Astrocyte (in vitro differentiated cells and primary cell): ENCODE measurements at regions not wholly inside any gene's neighbourhood (a gene's known extent, or its start where the extent isn't known, plus 50 kb on each side); places are given as distances from the start of the nearest gene placed in this dataset.

ENCODE experiments used
- DNase-seq: peaks from one replicate; pipeline ENCODE4 v3.0.0-alpha.2; 2010; ENCODE audit warnings: low read depth
- FAIRE-seq: peaks from 2 replicates; lab custom pipeline; 2011; peaks lifted over from hg19 to GRCh38; lab: Jason Lieb, UNC
- H2AFZ ChIP-seq: 2 replicates; pipeline ENCODE4 v1.6.0; 2012; ENCODE audit warnings: low read depth, low read length, inconsistent platforms
- H3K27ac ChIP-seq: 2 replicates; pipeline ENCODE4 v1.5.1; 2011; ENCODE audit warnings: low read depth, low read length, inconsistent platforms
- H3K27me3 ChIP-seq: 2 replicates; pipeline ENCODE4 v1.6.0; 2011; ENCODE audit warnings: low read length, inconsistent platforms; ENCODE audit not compliant: insufficient read depth
- H3K36me3 ChIP-seq: 2 replicates; pipeline ENCODE4 v1.5.1; 2011; ENCODE audit warnings: low read length, inconsistent platforms; ENCODE audit not compliant: insufficient read depth
- H3K4me1 ChIP-seq: 2 replicates; pipeline ENCODE4 v1.5.1; 2011; ENCODE audit warnings: low read length, inconsistent platforms; ENCODE audit not compliant: insufficient read depth
- H3K4me2 ChIP-seq: 2 replicates; pipeline ENCODE4 v1.6.0; 2012; ENCODE audit warnings: low read length, inconsistent platforms
- H3K4me3 ChIP-seq: 2 replicates; pipeline ENCODE4 v1.5.1; 2011; ENCODE audit warnings: low read depth, mild to moderate bottlenecking, low read length, inconsistent platforms; ENCODE audit not compliant: insufficient read depth
- H3K79me2 ChIP-seq: 2 replicates; pipeline ENCODE4 v1.6.0; 2012; ENCODE audit warnings: mild to moderate bottlenecking, low read length, inconsistent platforms; ENCODE audit not compliant: insufficient read depth
- H3K9ac ChIP-seq: 2 replicates; pipeline ENCODE4 v1.6.0; 2012; ENCODE audit warnings: mild to moderate bottlenecking, low read length, inconsistent platforms
- H3K9me3 ChIP-seq: 2 replicates; pipeline ENCODE4 v1.5.1; 2012; ENCODE audit warnings: low read depth, mild to moderate bottlenecking, low read length, inconsistent platforms; ENCODE audit not compliant: insufficient read depth
- H4K20me1 ChIP-seq: 2 replicates; pipeline ENCODE4 v1.6.0; 2012; ENCODE audit warnings: low read length, inconsistent platforms; ENCODE audit not compliant: insufficient read depth
- H3K27ac Mint-ChIP-seq: one replicate; pipeline ENCODE4 v1.8.0; 2021; ENCODE audit warnings: mild to moderate bottlenecking, mixed read lengths; ENCODE audit not compliant: unreplicated experiment
- H3K27me3 Mint-ChIP-seq: one replicate; pipeline ENCODE4 v1.8.0; 2021; ENCODE audit warnings: low read depth, mixed read lengths; ENCODE audit not compliant: unreplicated experiment
- H3K36me3 Mint-ChIP-seq: one replicate; pipeline ENCODE4 v1.8.0; 2021; ENCODE audit warnings: low read depth, mixed read lengths; ENCODE audit not compliant: unreplicated experiment
- H3K4me1 Mint-ChIP-seq: one replicate; pipeline ENCODE4 v1.8.0; 2021; ENCODE audit warnings: low read depth, mixed read lengths; ENCODE audit not compliant: unreplicated experiment
- H3K4me3 Mint-ChIP-seq: one replicate; pipeline ENCODE4 v1.8.0; 2021; ENCODE audit warnings: mild to moderate bottlenecking, moderate library complexity, mixed read lengths; ENCODE audit not compliant: unreplicated experiment
- H3K9me3 Mint-ChIP-seq: one replicate; pipeline ENCODE4 v1.8.0; 2021; ENCODE audit warnings: mild to moderate bottlenecking, mixed read lengths; ENCODE audit not compliant: unreplicated experiment
- EZH2 ChIP-seq: IDR thresholded peaks from 2 replicates; pipeline ENCODE4 v1.6.1; 2012; ENCODE audit warnings: mild to moderate bottlenecking, low read length, inconsistent platforms; ENCODE audit not compliant: insufficient read depth
- TF ChIP-seq, protein P1 (sequence below): IDR thresholded peaks from 2 replicates; pipeline ENCODE4 v1.5.1; 2011; ENCODE audit warnings: low read depth, mild to moderate bottlenecking, inconsistent platforms, low read length, moderate library complexity; ENCODE audit not compliant: insufficient read depth

DNA sequence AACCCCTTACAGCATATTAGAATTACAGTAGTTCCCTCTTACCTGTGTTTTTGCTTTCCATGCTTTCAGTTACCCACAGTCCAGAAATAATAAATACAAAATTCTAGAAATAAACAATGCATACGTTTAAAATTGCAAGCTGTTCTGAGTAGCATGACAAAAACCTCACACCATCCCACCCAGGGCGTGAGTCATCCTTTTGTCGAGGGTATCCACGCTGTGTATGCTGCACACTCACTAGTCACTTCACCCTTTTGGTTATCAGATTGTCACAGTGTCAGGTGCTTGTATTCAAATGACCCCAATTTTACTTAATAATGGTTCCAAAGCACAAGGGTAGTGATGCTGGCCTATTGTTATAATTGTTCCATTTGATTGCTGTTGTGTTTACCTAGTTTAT lies 72.5 kb upstream of the P3H2 start:
- no peak overlapping the region for H3K4me2 ChIP-seq
- no peak overlapping the region for H3K4me3 ChIP-seq
- Mint-ChIP-seq H3K36me3 (no peaks in the 10 kb centered on the region), H3K4me1 (peaks cover 8% of the 10 kb centered on the region), H3K27me3 (no peaks in the 10 kb centered on the region), H3K27ac (no peak overlapping the region), H3K9me3 (no peaks in the 10 kb centered on the region), H3K4me3 (no peak overlapping the region)
- H3K9me3 ChIP-seq = no peaks in the 10 kb centered on the region
- no peak overlapping the region for H2AFZ ChIP-seq
- FAIRE-seq (no peak), DNase-seq (peak; percentile 42)
- H3K27ac ChIP-seq = no peak overlapping the region
- no peak overlapping the region for H3K9ac ChIP-seq
- no peaks in the 10 kb centered on the region for H3K36me3 ChIP-seq
- H3K4me1 ChIP-seq = no peaks in the 10 kb centered on the region
- no peak for TF ChIP-seq EZH2
- TF ChIP-seq, protein P1, sequence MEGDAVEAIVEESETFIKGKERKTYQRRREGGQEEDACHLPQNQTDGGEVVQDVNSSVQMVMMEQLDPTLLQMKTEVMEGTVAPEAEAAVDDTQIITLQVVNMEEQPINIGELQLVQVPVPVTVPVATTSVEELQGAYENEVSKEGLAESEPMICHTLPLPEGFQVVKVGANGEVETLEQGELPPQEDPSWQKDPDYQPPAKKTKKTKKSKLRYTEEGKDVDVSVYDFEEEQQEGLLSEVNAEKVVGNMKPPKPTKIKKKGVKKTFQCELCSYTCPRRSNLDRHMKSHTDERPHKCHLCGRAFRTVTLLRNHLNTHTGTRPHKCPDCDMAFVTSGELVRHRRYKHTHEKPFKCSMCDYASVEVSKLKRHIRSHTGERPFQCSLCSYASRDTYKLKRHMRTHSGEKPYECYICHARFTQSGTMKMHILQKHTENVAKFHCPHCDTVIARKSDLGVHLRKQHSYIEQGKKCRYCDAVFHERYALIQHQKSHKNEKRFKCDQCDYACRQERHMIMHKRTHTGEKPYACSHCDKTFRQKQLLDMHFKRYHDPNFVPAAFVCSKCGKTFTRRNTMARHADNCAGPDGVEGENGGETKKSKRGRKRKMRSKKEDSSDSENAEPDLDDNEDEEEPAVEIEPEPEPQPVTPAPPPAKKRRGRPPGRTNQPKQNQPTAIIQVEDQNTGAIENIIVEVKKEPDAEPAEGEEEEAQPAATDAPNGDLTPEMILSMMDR = no peak
- no peaks in the 10 kb centered on the region for H4K20me1 ChIP-seq
- H3K27me3 ChIP-seq = no peaks in the 10 kb centered on the region
- no peaks in the 10 kb centered on the region for H3K79me2 ChIP-seq

DNA sequence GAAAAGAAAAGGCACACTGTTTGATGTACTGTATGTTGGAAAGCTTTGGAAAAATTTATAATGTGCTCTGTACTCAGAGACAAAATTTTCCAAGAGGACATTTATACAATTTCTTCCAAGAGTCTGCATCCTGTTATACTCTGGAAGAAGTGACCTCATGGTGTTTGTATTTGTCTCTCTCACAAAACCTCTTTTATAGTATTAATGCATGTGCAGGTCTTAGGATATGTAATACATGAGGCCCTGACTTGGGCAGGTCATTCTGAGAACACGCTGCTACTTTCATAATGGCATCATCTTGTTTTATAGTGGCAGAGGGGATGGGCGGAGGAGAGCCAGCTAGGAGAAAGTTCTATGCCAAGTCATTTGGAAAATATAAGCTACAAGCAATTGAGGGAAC lies 72.0 kb upstream of the P3H2 start:
- Histone ChIP-seq H3K9me3 (no peaks in the 10 kb centered on the region), H3K36me3 (no peaks in the 10 kb centered on the region), H3K4me2 (no peak overlapping the region), H2AFZ (no peak overlapping the region), H3K4me3 (no peak overlapping the region), H3K9ac (no peak overlapping the region), H3K27ac (no peak overlapping the region), H3K79me2 (no peaks in the 10 kb centered on the region), H3K27me3 (no peaks in the 10 kb centered on the region), H3K4me1 (no peaks in the 10 kb centered on the region), H4K20me1 (no peaks in the 10 kb centered on the region)
- H3K36me3 Mint-ChIP-seq = no peaks in the 10 kb centered on the region
- H3K27ac Mint-ChIP-seq = no peak overlapping the region
- DNase-seq (no peak), FAIRE-seq (no peak)
- H3K27me3 Mint-ChIP-seq = no peaks in the 10 kb centered on the region
- no peak for TF ChIP-seq EZH2
- TF ChIP-seq, protein P1 = no peak
- no peak overlapping the region for H3K4me3 Mint-ChIP-seq
- peaks cover 10% of the 10 kb centered on the region for H3K4me1 Mint-ChIP-seq
- H3K9me3 Mint-ChIP-seq = no peaks in the 10 kb centered on the region

DNA sequence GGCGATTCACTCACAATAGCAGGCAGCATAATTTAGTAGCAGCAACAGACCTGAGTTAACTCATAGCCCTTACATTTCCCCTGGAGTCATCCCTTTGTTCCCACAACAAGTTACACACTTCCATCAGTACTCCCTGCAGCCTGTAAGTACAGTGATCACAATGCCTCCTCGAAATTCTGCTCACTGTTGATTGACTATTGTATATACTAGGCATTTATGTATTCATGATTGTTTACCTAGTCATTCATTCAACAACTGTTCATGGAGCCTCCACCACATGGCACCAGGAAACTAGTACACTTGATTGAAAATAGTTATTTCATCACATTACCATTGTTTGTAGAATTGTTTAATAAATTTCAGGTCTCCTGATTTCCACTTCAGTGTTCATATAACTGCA lies 71.4 kb upstream of the P3H2 start:
- H2AFZ ChIP-seq = no peak overlapping the region
- no peaks in the 10 kb centered on the region for H3K9me3 Mint-ChIP-seq
- no peaks in the 10 kb centered on the region for H3K27me3 ChIP-seq
- no peak overlapping the region for H3K4me3 Mint-ChIP-seq
- no peak overlapping the region for H3K27ac Mint-ChIP-seq
- DNase-seq (no peak), FAIRE-seq (no peak)
- H3K4me2 ChIP-seq = no peak overlapping the region
- no peak overlapping the region for H3K9ac ChIP-seq
- no peaks in the 10 kb centered on the region for H3K27me3 Mint-ChIP-seq
- H3K36me3 ChIP-seq = no peaks in the 10 kb centered on the region
- no peaks in the 10 kb centered on the region for H3K79me2 ChIP-seq
- no peaks in the 10 kb centered on the region for H4K20me1 ChIP-seq
- no peak overlapping the region for H3K4me3 ChIP-seq
- H3K4me1 ChIP-seq = no peaks in the 10 kb centered on the region
- H3K36me3 Mint-ChIP-seq = no peaks in the 10 kb centered on the region
- TF ChIP-seq, protein P1 = no peak
- TF ChIP-seq EZH2 = no peak
- H3K9me3 ChIP-seq = no peaks in the 10 kb centered on the region
- peaks cover 10% of the 10 kb centered on the region for H3K4me1 Mint-ChIP-seq
- no peak overlapping the region for H3K27ac ChIP-seq
